Adrenal gland (tissue), 9 donors: ENCODE measurements at regions not wholly inside any gene's neighbourhood (a gene's known extent, or its start where the extent isn't known, plus 50 kb on each side); places are given as distances from the start of the nearest gene placed in this dataset.

Experiments used
- DNase-seq, 7 donors: peaks; one replicate each; pipeline ENCODE4 v3.0.0-alpha.2; 2019 to 2020
- H3K27ac ChIP-seq, 5 donors: fragments of 200-600 bp; sonication (generic) in 4 of 5; 1 replicate in 3 of 5; 2 replicates in 2 of 5; pipeline versions ENCODE4 v1.5.1 to v1.8.0; 2016 to 2020; ENCODE audit warnings: mild to moderate bottlenecking in 1 of 5
- H3K27me3 ChIP-seq: fragments of 200-600 bp; 2 replicates; pipeline ENCODE4 v1.8.0; 2021
- H3K36me3 ChIP-seq, 2 donors: fragments of 200-600 bp; replicated peaks in 1 of 2; 1 replicate in 1 of 2; 2 replicates in 1 of 2; pipeline versions ENCODE4 v1.5.1 to v1.8.0; 2018 to 2022
- H3K4me1 ChIP-seq, 2 donors: fragments of 200-600 bp; replicated peaks in 1 of 2; 1 replicate in 1 of 2; 2 replicates in 1 of 2; pipeline versions ENCODE4 v1.5.1 to v1.8.0; 2018 to 2021
- H3K4me3 ChIP-seq, 4 donors: fragments of 200-600 bp; sonication (generic) in 3 of 4; one replicate each; pipeline ENCODE4 v1.5.1; 2016 to 2018
- H3K9me3 ChIP-seq, 3 donors: fragments of 200-600 bp; sonication (generic) in 1 of 3; replicated peaks in 1 of 3; 1 replicate in 2 of 3; 2 replicates in 1 of 3; pipeline versions ENCODE4 v1.5.1 to v1.8.0; 2016 to 2021
- CTCF ChIP-seq, 6 experiments: fragments of 450-650 bp in 4 of 6; fragments of 200-600 bp in 2 of 6; sonication (generic) in 1 of 6; IDR thresholded peaks; 1 replicate in 5 of 6; 2 replicates in 1 of 6; pipeline versions ENCODE4 v1.5.1 to v1.8.0; 2016 to 2021; ENCODE audit warnings: antibody characterized with exemption in 6 of 6, mild to moderate bottlenecking in 2 of 6, moderate library complexity in 1 of 6
- POLR2A ChIP-seq, 2 donors: fragments of 450-650 bp; IDR thresholded peaks; one replicate each; pipeline ENCODE4 v1.6.1; 2017; ENCODE audit warnings: antibody characterized with exemption in 2 of 2, mild to moderate bottlenecking in 2 of 2, moderate library complexity in 1 of 2
- WGBS, 4 donors: extraction: QIAGEN DNeasy Blood & Tissue Kit in 2 of 4; methylation state at CpG; one replicate each; pipeline versions ENCODE4 v1.1.5 to v1.1.7; 2013 to 2017; 5-methylcytosine and 5-hydroxymethylcytosine counted together
- intact Hi-C, 2 donors: fragments of 100-400 bp; cut with DNase I; formaldehyde crosslinking; loops; one replicate each; pipeline versions ENCODE4 v1.14.1 to v1.15.0; 2022 to 2023
- donor health status: healthy with polysubstance abuse.
- donor health status: Bipolar disorder and iron deficiency.
- donor health status: DM: yes; HTN: yes; CAD: no.
- donor health status: DM: no; HTN: no; CAD: no.
- donor health status: DM: no; HTN: no; CAD: no.

GRCh38 chr13:107250628-107251027, 682.7 kb upstream of the ARGLU1 start:
- H3K4me1 ChIP-seq = no peaks in the 10 kb centered on the region
- no peaks in the 10 kb centered on the region for H3K27me3 ChIP-seq
- DNase-seq = no peak
- WGBS, 4 donors = 65 to 79% (median 67%) methylated on average over 4 of the region's 4 CpGs
- no peak overlapping the region for H3K27ac ChIP-seq
- intact Hi-C loops = no loop called here
- H3K4me3 ChIP-seq = no peak overlapping the region
- TF ChIP-seq CTCF (IDR thresholded peaks at IDR 0.05) (no peak), POLR2A (IDR thresholded peaks at IDR 0.05) (no peak)
- H3K9me3 ChIP-seq = no peaks in the 10 kb centered on the region
- no peaks in the 10 kb centered on the region for H3K36me3 ChIP-seq

GRCh38 chr13:107244241-107244640, 676.3 kb upstream of the ARGLU1 start:
- no peaks in the 10 kb centered on the region for H3K9me3 ChIP-seq
- no peaks in the 10 kb centered on the region for H3K4me1 ChIP-seq
- 57 to 75% (median 62%) methylated on average over 2 of the region's 2 CpGs for WGBS, 4 donors
- DNase-seq = no peak
- intact Hi-C loops = no loop called here
- H3K27ac ChIP-seq = no peak overlapping the region
- no peak overlapping the region for H3K4me3 ChIP-seq
- no peaks in the 10 kb centered on the region for H3K36me3 ChIP-seq
- no peaks in the 10 kb centered on the region for H3K27me3 ChIP-seq
- TF ChIP-seq POLR2A (IDR thresholded peaks at IDR 0.05) (no peak), CTCF (IDR thresholded peaks at IDR 0.05) (no peak)

- Histone ChIP-seq H3K4me1 (no peaks in the 10 kb centered on the region), H3K27me3 (no peaks in the 10 kb centered on the region), H3K4me3 (no peak overlapping the region), H3K9me3 (no peaks in the 10 kb centered on the region), H3K27ac (no peak overlapping the region), H3K36me3 (no peaks in the 10 kb centered on the region)
- no peak for DNase-seq
- 56 to 76% (median 61%) methylated on average over 6 of the region's 6 CpGs for WGBS, 4 donors
- no peak for TF ChIP-seq POLR2A (IDR thresholded peaks at IDR 0.05)
- no peak for TF ChIP-seq CTCF (IDR thresholded peaks at IDR 0.05)
- intact Hi-C loops = no loop called here
These were observed 674.2 kb upstream of the ARGLU1 start for GRCh38 chr13:107242138-107242537.

GRCh38 chr13:107241381-107241780, 673.4 kb upstream of the ARGLU1 start:
- Histone ChIP-seq H3K9me3 (no peaks in the 10 kb centered on the region), H3K36me3 (no peaks in the 10 kb centered on the region), H3K27ac (no peak overlapping the region), H3K27me3 (no peaks in the 10 kb centered on the region), H3K4me1 (no peaks in the 10 kb centered on the region), H3K4me3 (no peak overlapping the region)
- WGBS, 4 donors = 67 to 83% (median 81%) methylated on average over 6 to 7 of the region's 7 CpGs
- no peak for DNase-seq
- TF ChIP-seq POLR2A (IDR thresholded peaks at IDR 0.05) = no peak
- no peak for TF ChIP-seq CTCF (IDR thresholded peaks at IDR 0.05)
- intact Hi-C loops = no loop called here
